NB4 (cell line): ENCODE measurements at regions not wholly inside any gene's neighbourhood (a gene's known extent, or its start where the extent isn't known, plus 50 kb on each side); places are given as distances from the start of the nearest gene placed in this dataset.

Source experiments
- DNase-seq: peaks from one replicate; pipeline ENCODE4 v3.0.0; 2010; ENCODE audit warnings: low read depth
- H3K4me3 ChIP-seq: one replicate; pipeline ENCODE4 v1.5.1; 2011; ENCODE audit warnings: mild to moderate bottlenecking, low read depth, low read length, moderate library complexity
- POLR2A ChIP-seq: IDR thresholded peaks from 2 replicates; pipeline ENCODE4 v1.6.1; 2011; ENCODE audit warnings: mild to moderate bottlenecking; ENCODE audit not compliant: insufficient read length; ENCODE audit errors: extremely low read depth

GRCh38 chr6:96675597-96675996, 112.7 kb downstream of the FHL5 start:
- H3K4me3 ChIP-seq: no peak overlapping the region
- no peak for TF ChIP-seq POLR2A
- DNase-seq: no peak
